Keratinocyte (primary cell): ENCODE measurements at regions not wholly inside any gene's neighbourhood (a gene's known extent, or its start where the extent isn't known, plus 50 kb on each side); places are given as distances from the start of the nearest gene placed in this dataset.

Source experiments
- DNase-seq: peaks from one replicate; pipeline ENCODE4 v3.0.0-alpha.2; 2011; ENCODE audit warnings: low read depth, missing footprints, low spot score
- FAIRE-seq: peaks from 2 replicates; lab custom pipeline; 2011; peaks lifted over from hg19 to GRCh38; lab: Jason Lieb, UNC
- H2AFZ ChIP-seq: 2 replicates; pipeline ENCODE4 v1.6.0; 2012; ENCODE audit warnings: low read length, control low read depth, inconsistent platforms; ENCODE audit not compliant: control insufficient read depth
- H3K27ac ChIP-seq: 2 replicates; pipeline ENCODE4 v1.5.1; 2011; ENCODE audit warnings: low read length; ENCODE audit not compliant: control insufficient read depth, insufficient read depth
- H3K27me3 ChIP-seq: 3 replicates; pipeline ENCODE4 v1.6.0; 2011; ENCODE audit warnings: low read length; ENCODE audit not compliant: control insufficient read depth, insufficient read depth; ENCODE audit errors: extremely low read depth
- H3K36me3 ChIP-seq, 2 experiments: 2 replicates in 1 of 2; 3 replicates in 1 of 2; pipeline ENCODE4 v1.5.1; 2011; ENCODE audit warnings: low read length in 2 of 2, mild to moderate bottlenecking in 1 of 2; ENCODE audit not compliant: control insufficient read depth in 2 of 2, insufficient read depth in 2 of 2; ENCODE audit errors: extremely low read depth in 1 of 2
- H3K4me1 ChIP-seq: 3 replicates; pipeline ENCODE4 v1.5.1; 2011; ENCODE audit warnings: low read length; ENCODE audit not compliant: control insufficient read depth, insufficient read depth; ENCODE audit errors: extremely low read depth
- H3K4me2 ChIP-seq: 3 replicates; pipeline ENCODE4 v1.6.0; 2011; ENCODE audit warnings: low read depth, low read length; ENCODE audit not compliant: control insufficient read depth, insufficient read depth; ENCODE audit errors: extremely low read depth
- H3K4me3 ChIP-seq, 3 experiments: fragments of 200-600 bp in 1 of 3; sonication (generic) in 1 of 3; 2 replicates in 2 of 3; 3 replicates in 1 of 3; pipeline ENCODE4 v1.5.1; 2011 to 2016; ENCODE audit warnings: low read length in 3 of 3, mild to moderate bottlenecking in 3 of 3, control low read depth in 2 of 3, inconsistent platforms in 1 of 3, low read depth in 1 of 3, mixed read lengths in 1 of 3, mixed run types in 1 of 3, moderate library complexity in 1 of 3; ENCODE audit not compliant: control insufficient read depth in 2 of 3, insufficient read depth in 2 of 3; ENCODE audit errors: extremely low read depth in 1 of 3
- H3K79me2 ChIP-seq: 2 replicates; pipeline ENCODE4 v1.6.0; 2012; ENCODE audit warnings: low read length; ENCODE audit not compliant: control insufficient read depth, insufficient read depth
- H3K9ac ChIP-seq: 3 replicates; pipeline ENCODE4 v1.6.0; 2011; ENCODE audit warnings: low read length; ENCODE audit not compliant: control insufficient read depth, insufficient read depth; ENCODE audit errors: extremely low read depth
- H3K9me1 ChIP-seq: 3 replicates; pipeline ENCODE4 v1.6.0; 2011; ENCODE audit warnings: low read length; ENCODE audit not compliant: control insufficient read depth, insufficient read depth; ENCODE audit errors: extremely low read depth
- H3K9me3 ChIP-seq: 2 replicates; pipeline ENCODE4 v1.5.1; 2012; ENCODE audit warnings: low read depth, low read length; ENCODE audit not compliant: control insufficient read depth
- H4K20me1 ChIP-seq: 3 replicates; pipeline ENCODE4 v1.6.0; 2011; ENCODE audit warnings: low read length; ENCODE audit not compliant: control insufficient read depth, insufficient read depth; ENCODE audit errors: extremely low read depth
- CTCF ChIP-seq, 3 experiments: IDR thresholded peaks in 1 of 3; conservative IDR thresholded peaks in 1 of 3; optimal IDR thresholded peaks in 1 of 3; 2 replicates in 2 of 3; 3 replicates in 1 of 3; pipeline versions ENCODE3 to v1.5.1; 2011; ENCODE audit warnings: low read length in 3 of 3, mild to moderate bottlenecking in 3 of 3, moderate library complexity in 2 of 3, control low read depth in 1 of 3, inconsistent platforms in 1 of 3; ENCODE audit not compliant: insufficient read depth in 2 of 3; ENCODE audit errors: extremely low read depth in 1 of 3
- EZH2 ChIP-seq: IDR thresholded peaks from one replicate; pipeline ENCODE4 v1.6.1; 2012; ENCODE audit warnings: inconsistent platforms, mild to moderate bottlenecking, low read length, moderate library complexity
- dilution Hi-C: fragments of 300-500 bp; cut with MboI; formaldehyde crosslinking; loops from one replicate; pipeline ENCODE4 v1.7.0; 2020; ENCODE audit warnings: low sequenced_read_pairs; ENCODE audit not compliant: extremely low pct_ligation_motif_present

GRCh38 chr1:187491082-187491720 is 662.5 kb downstream of the PLA2G4A start:
- Histone ChIP-seq H3K27me3 (no peaks in the 10 kb centered on the region), H2AFZ (no peak overlapping the region), H3K9ac (no peak overlapping the region), H3K27ac (no peak overlapping the region), H3K36me3 (no peaks in the 10 kb centered on the region), H4K20me1 (no peaks in the 10 kb centered on the region), H3K9me1 (no peaks in the 10 kb centered on the region), H3K4me2 (no peak overlapping the region), H3K4me3 (no peak overlapping the region), H3K4me1 (no peaks in the 10 kb centered on the region), H3K9me3 (no peaks in the 10 kb centered on the region), H3K79me2 (no peaks in the 10 kb centered on the region)
- no peak for FAIRE-seq
- dilution Hi-C loops = no loop called here
- no peak for TF ChIP-seq EZH2
- no peak for TF ChIP-seq CTCF (optimal IDR thresholded peaks at IDR 0.05 in 1 of 3, IDR thresholded peaks at IDR 0.05 in 1 of 3, conservative IDR thresholded peaks at IDR 0.05 in 1 of 3; ENCODE audit: extremely low read depth in 1 of 3, insufficient read depth in 2 of 3, low read length in 3 of 3)
- DNase-seq = no peak

- Histone ChIP-seq H3K27ac (no peak overlapping the region), H3K4me1 (no peaks in the 10 kb centered on the region), H3K79me2 (no peaks in the 10 kb centered on the region), H3K4me3 (no peak overlapping the region), H3K27me3 (no peaks in the 10 kb centered on the region), H3K9ac (no peak overlapping the region), H3K9me3 (no peaks in the 10 kb centered on the region), H3K4me2 (no peak overlapping the region), H2AFZ (no peak overlapping the region), H3K36me3 (no peaks in the 10 kb centered on the region), H4K20me1 (no peaks in the 10 kb centered on the region), H3K9me1 (no peaks in the 10 kb centered on the region)
- DNase-seq = no peak
- dilution Hi-C loops = no loop called here
- no peak for FAIRE-seq
- TF ChIP-seq EZH2 (no peak), CTCF (optimal IDR thresholded peaks at IDR 0.05 in 1 of 3, IDR thresholded peaks at IDR 0.05 in 1 of 3, conservative IDR thresholded peaks at IDR 0.05 in 1 of 3; ENCODE audit: extremely low read depth in 1 of 3, insufficient read depth in 2 of 3, low read length in 3 of 3) (no peak)
These were observed 669.3 kb downstream of the PLA2G4A start for GRCh38 chr1:187498028-187498427.
